HEK293 (cell line): ENCODE measurements at regions not wholly inside any gene's neighbourhood (a gene's known extent, or its start where the extent isn't known, plus 50 kb on each side); places are given as distances from the start of the nearest gene placed in this dataset.

Source experiments
- CTCF ChIA-PET: fragments of 350-600 bp; formaldehyde crosslinking; extraction: SDS; loops from one replicate; lab custom pipeline; 2021; ENCODE audit warnings: antibody characterized with exemption; lab: Yijun Ruan, JAX
- POLR2A ChIA-PET: fragments of 300-600 bp; formaldehyde crosslinking; extraction: SDS; loops from one replicate; lab custom pipeline; 2020; ENCODE audit warnings: antibody characterized with exemption, inconsistent platforms; lab: Yijun Ruan, JAX
- H3K27ac ChIP-seq: fragments of 200-500 bp; sonication (Bioruptor generic); 2 replicates; pipeline ENCODE4 v1.5.1; 2014; ENCODE audit warnings: low read depth, low read length, control low read depth, inconsistent platforms; ENCODE audit errors: extremely low read depth
- H3K36me3 ChIP-seq, 2 experiments: fragments of 200-500 bp in 1 of 2; sonication (Bioruptor generic) in 1 of 2; 1 replicate in 1 of 2; 2 replicates in 1 of 2; pipeline ENCODE4 v1.5.1; 2014 to 2017; ENCODE audit warnings: inconsistent platforms in 2 of 2, low read length in 2 of 2; ENCODE audit not compliant: control insufficient read depth in 2 of 2, insufficient read depth in 1 of 2
- H3K4me1 ChIP-seq: fragments of 200-500 bp; sonication (Bioruptor generic); 2 replicates; pipeline ENCODE4 v1.5.1; 2014; ENCODE audit warnings: mild to moderate bottlenecking, low read length, inconsistent platforms; ENCODE audit not compliant: control insufficient read depth, insufficient read depth
- H3K4me3 ChIP-seq: 2 replicates; pipeline ENCODE4 v1.5.1; 2011; ENCODE audit warnings: low read depth, mild to moderate bottlenecking, control low read depth, low read length, moderate library complexity
- H3K9me3 ChIP-seq: fragments of 200-500 bp; sonication (Bioruptor generic); 2 replicates; pipeline ENCODE4 v1.5.1; 2014; ENCODE audit warnings: low read depth, low read length, inconsistent platforms; ENCODE audit not compliant: control insufficient read depth, insufficient read depth
- EGR2 ChIP-seq: fragments of 450-650 bp; formaldehyde crosslinking; IDR thresholded peaks from 2 replicates; pipeline ENCODE4 v1.5.1; 2016; ENCODE audit warnings: low read depth, missing biosample characterization, missing genetic modification characterization
- MEIS1 ChIP-seq: sonication (generic); formaldehyde crosslinking; IDR thresholded peaks from 2 replicates; pipeline ENCODE4 v1.8.1; 2022; ENCODE audit warnings: missing genetic modification reagents, mild to moderate bottlenecking, borderline replicate concordance
- PRDM10 ChIP-seq: fragments of 450-650 bp; formaldehyde crosslinking; IDR thresholded peaks from 2 replicates; pipeline ENCODE4 v1.5.1; 2016; ENCODE audit warnings: missing biosample characterization, missing genetic modification characterization
- PRDM2 ChIP-seq: fragments of 450-650 bp; formaldehyde crosslinking; IDR thresholded peaks from 2 replicates; pipeline ENCODE4 v1.5.1; 2016; ENCODE audit warnings: missing biosample characterization, missing genetic modification characterization, borderline replicate concordance
- ZBTB44 ChIP-seq: fragments of 450-650 bp; IDR thresholded peaks from 2 replicates; pipeline ENCODE4 v1.5.1; 2018; ENCODE audit warnings: missing biosample characterization, mild to moderate bottlenecking, missing genetic modification characterization
- ZBTB7A ChIP-seq: fragments of 450-650 bp; formaldehyde crosslinking; IDR thresholded peaks from 2 replicates; pipeline ENCODE4 v1.5.1; 2016; ENCODE audit warnings: low read depth, missing biosample characterization, missing genetic modification characterization
- ZNF140 ChIP-seq: fragments of 450-650 bp; formaldehyde crosslinking; IDR thresholded peaks from 2 replicates; pipeline ENCODE4 v1.5.1; 2016; ENCODE audit warnings: missing biosample characterization, missing genetic modification characterization
- ZNF146 ChIP-seq: fragments of 450-650 bp; formaldehyde crosslinking; IDR thresholded peaks from 2 replicates; pipeline ENCODE4 v1.5.1; 2016; ENCODE audit warnings: missing biosample characterization, missing genetic modification characterization
- ZNF155 ChIP-seq: fragments of 450-650 bp; formaldehyde crosslinking; IDR thresholded peaks from 2 replicates; pipeline ENCODE4 v1.5.1; 2016; ENCODE audit warnings: missing biosample characterization, missing genetic modification characterization
- ZNF223 ChIP-seq: fragments of 450-650 bp; formaldehyde crosslinking; IDR thresholded peaks from 2 replicates; pipeline ENCODE4 v1.5.1; 2016; ENCODE audit warnings: missing biosample characterization, missing genetic modification characterization
- ZNF335 ChIP-seq: fragments of 450-650 bp; formaldehyde crosslinking; conservative IDR thresholded peaks from 2 replicates; pipeline ENCODE4 v1.5.1; 2016; ENCODE audit warnings: missing biosample characterization, missing genetic modification characterization
- ZNF354C ChIP-seq: fragments of 450-650 bp; formaldehyde crosslinking; IDR thresholded peaks from 2 replicates; pipeline ENCODE4 v1.5.1; 2016; ENCODE audit warnings: missing biosample characterization, missing genetic modification characterization, low read depth, borderline replicate concordance
- ZNF426 ChIP-seq: fragments of 450-650 bp; formaldehyde crosslinking; IDR thresholded peaks from 2 replicates; pipeline ENCODE4 v1.5.1; 2017; ENCODE audit warnings: missing biosample characterization, missing genetic modification characterization, mild to moderate bottlenecking, inconsistent platforms, moderate library complexity
- ZNF518A ChIP-seq: fragments of 450-650 bp; formaldehyde crosslinking; conservative IDR thresholded peaks from 2 replicates; pipeline ENCODE4 v1.5.1; 2016; ENCODE audit warnings: low read depth, missing biosample characterization, missing genetic modification characterization
- ZNF560 ChIP-seq: fragments of 450-650 bp; formaldehyde crosslinking; IDR thresholded peaks from 2 replicates; pipeline ENCODE4 v1.5.1; 2017; ENCODE audit warnings: missing biosample characterization, missing genetic modification characterization, borderline replicate concordance
- ZNF623 ChIP-seq: fragments of 450-650 bp; formaldehyde crosslinking; IDR thresholded peaks from 2 replicates; pipeline ENCODE4 v1.5.1; 2016; ENCODE audit warnings: missing biosample characterization, missing genetic modification characterization
- ZNF664 ChIP-seq: fragments of 450-650 bp; formaldehyde crosslinking; IDR thresholded peaks from 2 replicates; pipeline ENCODE4 v1.5.1; 2016; ENCODE audit warnings: missing biosample characterization, missing genetic modification characterization
- ZNF830 ChIP-seq: fragments of 450-650 bp; IDR thresholded peaks from 2 replicates; pipeline ENCODE4 v1.5.0; 2018; ENCODE audit warnings: missing biosample characterization, missing genetic modification characterization, low read depth, mild to moderate bottlenecking, moderate library complexity
- ZSCAN16 ChIP-seq: fragments of 450-650 bp; formaldehyde crosslinking; IDR thresholded peaks from 2 replicates; pipeline ENCODE4 v1.5.1; 2016; ENCODE audit warnings: missing biosample characterization, missing genetic modification characterization
- ZSCAN30 ChIP-seq: fragments of 450-650 bp; IDR thresholded peaks from 2 replicates; pipeline ENCODE4 v1.5.1; 2018; ENCODE audit warnings: missing biosample characterization, mild to moderate bottlenecking, missing genetic modification characterization, moderate library complexity

GRCh38 chr11:70645537-70645936 lies 247.2 kb downstream of the CTTN start (continued):
- TF ChIP-seq ZBTB44 (tag by site-specific recombination) (no peak), ZNF335 (tag by site-specific recombination) (no peak), ZNF664 (tag by site-specific recombination) (no peak), ZNF354C (tag by site-specific recombination) (no peak), ZNF560 (tag by site-specific recombination) (no peak), ZSCAN16 (tag by site-specific recombination) (no peak), ZSCAN30 (tag by site-specific recombination) (no peak), ZNF223 (no peak), EGR2 (no peak), ZNF830 (tag by site-specific recombination) (no peak)

- no peaks in the 10 kb centered on the region for H3K4me1 ChIP-seq
- POLR2A ChIA-PET, result no interaction called here
- H3K36me3 ChIP-seq, result no peaks in the 10 kb centered on the region
- H3K4me3 ChIP-seq, result no peak overlapping the region
- H3K9me3 ChIP-seq, result no peaks in the 10 kb centered on the region
- H3K27ac ChIP-seq, result no peak overlapping the region
- CTCF ChIA-PET, result no interaction called here
- no peak for TF ChIP-seq ZNF146
- TF ChIP-seq PRDM2, result no peak
- TF ChIP-seq ZNF426, result peak; percentile 46
- peak; percentile 70; the same call in 1 of the 2 replicates for TF ChIP-seq ZNF518A
- peak; percentile 38; the same call in 1 of the 2 replicates for TF ChIP-seq ZNF623 (tag by site-specific recombination)
- no peak for TF ChIP-seq MEIS1 (CRISPR knock-in tag)
- no peak for TF ChIP-seq ZNF155 (tag by site-specific recombination)
- no peak for TF ChIP-seq PRDM10 (tag by site-specific recombination)
- peak; percentile 27; the same call in 1 of the 2 replicates for TF ChIP-seq ZNF140
- no peak for TF ChIP-seq ZBTB7A
Observed at GRCh38 chr11:70646272-70647049, 248.1 kb downstream of the CTTN start.
